Activated naive CD4-positive, alpha-beta T cell treated with anti-CD3 and anti-CD28 coated beads, Interleukin-2, amount 50 U/mL, for 72 hours (primary cell): ENCODE measurements at regions not wholly inside any gene's neighbourhood (a gene's known extent, or its start where the extent isn't known, plus 50 kb on each side); places are given as distances from the start of the nearest gene placed in this dataset.

ENCODE experiments used
- ATAC-seq, 2 donors: fragments of 150-1000 bp; cut with Tn5 transposase; 2 replicates each; pipeline ENCODE4 v1.10.0; 2021; ENCODE audit warnings: mild to moderate bottlenecking in 2 of 2, moderate library complexity in 2 of 2
- DNase-seq, 2 donors: peaks; one replicate each; pipeline ENCODE4 v3.0.0; 2021 to 2022; ENCODE audit warnings: low spot score in 2 of 2
- H3K27ac Mint-ChIP-seq, 2 donors: one replicate each; pipeline ENCODE4 v1.8.0; 2022; ENCODE audit warnings: mild to moderate bottlenecking in 2 of 2, mixed read lengths in 2 of 2
- H3K36me3 Mint-ChIP-seq, 2 donors: one replicate each; pipeline ENCODE4 v1.8.0; 2022; ENCODE audit warnings: mixed read lengths in 2 of 2
- H3K9me3 Mint-ChIP-seq, 2 donors: one replicate each; pipeline ENCODE4 v1.8.0; 2022; ENCODE audit warnings: mixed read lengths in 2 of 2

DNA sequence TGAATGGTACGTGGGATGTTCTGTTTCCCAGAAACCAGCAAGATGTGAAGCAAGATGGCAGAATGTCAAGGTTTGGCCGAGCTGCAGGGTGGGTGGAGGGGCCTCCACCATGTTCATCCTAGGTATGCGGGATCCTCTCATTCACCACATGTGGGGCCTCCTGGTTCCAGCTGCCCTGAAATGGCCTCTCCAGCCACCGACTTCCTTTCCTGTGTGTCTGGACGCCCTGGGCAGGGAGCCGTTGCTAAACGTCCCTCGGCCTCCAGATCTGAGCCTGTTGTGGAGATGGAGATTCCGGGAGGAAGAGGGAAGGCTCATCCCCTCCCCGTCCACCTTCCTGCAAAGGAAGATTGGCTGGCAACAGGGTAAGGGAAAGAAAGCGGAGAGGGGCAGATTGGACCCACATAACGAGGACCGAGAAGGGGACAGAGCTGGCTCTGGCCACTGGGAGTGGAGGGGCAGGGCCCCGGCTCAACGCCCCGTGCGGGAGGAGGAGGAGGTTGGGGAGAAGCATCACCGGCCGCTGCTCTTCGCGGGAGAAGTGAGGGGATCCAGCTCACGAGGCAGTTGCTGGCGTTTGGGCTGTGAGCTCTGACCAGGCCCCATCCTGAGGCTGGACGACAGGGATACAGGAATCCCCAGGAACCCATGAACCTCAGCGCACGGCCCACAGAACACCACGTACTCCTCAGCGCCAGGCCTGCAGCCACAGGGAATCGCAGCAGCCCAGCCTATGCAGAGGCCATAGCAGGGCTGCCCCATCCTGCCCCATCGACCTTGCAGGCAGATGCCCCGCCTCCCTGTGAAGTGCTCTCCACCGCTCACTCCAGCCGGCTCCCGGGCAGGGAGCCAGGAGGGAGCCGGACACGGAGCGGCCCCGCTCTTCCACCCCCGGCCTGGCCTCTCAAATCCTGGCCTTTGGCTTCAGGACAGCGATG is 98.3 kb downstream of the FOXL3 start:
- H3K27ac Mint-ChIP-seq = no peak overlapping the region
- peaks cover 13 to 17% of the 10 kb centered on the region in 2 donors for H3K9me3 Mint-ChIP-seq
- DNase-seq = peak in 1 of 2 donors; percentile 49
- ATAC-seq = no peak
- peaks cover 9 to 14% of the 10 kb centered on the region in 2 donors for H3K36me3 Mint-ChIP-seq

DNA sequence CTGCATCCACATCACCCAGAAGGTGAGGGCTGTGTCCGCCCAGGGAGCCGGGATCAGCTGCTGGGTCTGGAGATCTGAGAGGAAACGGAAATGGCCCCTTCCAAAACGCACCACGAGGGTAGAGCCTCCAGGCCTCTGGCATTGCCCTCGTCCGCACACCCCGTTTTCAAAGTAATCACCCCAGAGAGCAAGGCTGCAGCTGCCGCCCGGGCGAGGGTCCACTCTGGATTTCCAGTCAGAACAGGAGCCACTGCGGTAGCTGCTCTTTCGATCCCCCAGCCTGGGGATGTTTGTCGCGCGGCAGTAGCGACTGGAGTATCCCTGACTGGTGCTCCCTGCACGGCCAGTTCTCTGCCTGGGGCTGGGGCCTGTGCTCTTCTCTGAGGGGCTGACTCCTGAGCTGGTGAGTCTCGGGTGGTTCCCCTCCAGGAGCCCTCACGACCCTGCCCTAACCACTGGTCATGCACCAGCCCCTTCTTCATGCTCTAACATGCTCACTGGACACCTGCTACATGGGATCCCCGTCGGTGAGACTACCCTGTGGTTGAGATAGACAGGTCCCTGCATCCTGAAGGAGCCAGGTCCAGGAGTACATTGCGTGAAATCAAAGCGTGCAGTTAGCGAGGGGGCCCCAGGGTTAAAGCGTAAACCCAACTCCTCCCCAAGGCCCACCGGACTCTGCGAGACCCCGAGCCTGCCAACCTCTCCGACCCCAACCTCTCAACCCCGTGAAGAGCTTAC is 99.2 kb downstream of the FOXL3 start:
- peaks cover under 1 to 6% of the 10 kb centered on the region in 2 donors for H3K36me3 Mint-ChIP-seq
- ATAC-seq = no peak
- peak overlapping the region in 1 of 2 donors; percentile 25 for H3K27ac Mint-ChIP-seq
- peak in 1 of 2 donors; percentile 31 for DNase-seq
- peaks cover 4 to 8% of the 10 kb centered on the region in 2 donors for H3K9me3 Mint-ChIP-seq

DNA sequence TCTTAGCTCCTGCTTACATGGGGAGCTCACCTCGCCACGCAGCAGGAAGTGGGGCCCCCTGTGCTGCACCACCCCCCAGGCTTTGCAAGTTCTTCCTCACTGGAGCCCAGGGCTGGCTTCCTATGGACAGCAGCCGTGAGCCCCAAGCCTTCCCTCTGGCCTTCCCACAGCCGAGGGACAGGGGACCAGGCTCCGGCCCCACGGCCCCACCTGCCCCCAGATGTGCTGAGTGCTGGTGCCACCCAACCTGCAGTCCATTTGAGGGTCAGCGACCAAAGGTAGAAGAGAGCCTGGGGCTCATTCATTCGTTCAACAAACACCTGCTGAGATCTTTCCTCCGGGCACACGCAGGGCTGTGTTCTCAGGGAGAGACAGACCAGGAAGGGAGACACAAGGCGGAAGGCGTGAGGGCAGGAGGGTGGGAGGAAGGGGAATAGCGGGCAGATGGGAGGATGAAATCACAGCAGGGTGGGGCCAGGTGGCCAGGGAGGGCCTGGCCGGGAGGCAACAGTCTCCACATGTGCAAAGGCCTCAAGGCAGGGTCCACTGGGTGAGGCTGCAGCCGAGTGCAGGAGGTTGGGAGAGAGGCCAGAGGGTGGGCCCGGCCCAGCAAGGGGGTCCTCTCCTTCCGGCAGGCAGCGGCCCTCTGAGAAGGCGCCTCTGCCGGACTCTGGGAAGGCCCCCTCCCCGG is 100.1 kb downstream of the FOXL3 start:
- no peak for ATAC-seq
- DNase-seq = peak in 1 of 2 donors; percentile 40
- Mint-ChIP-seq H3K27ac (peak overlapping the region in 1 of 2 donors; percentile 71), H3K9me3 (peaks cover 0 to 9% of the 10 kb centered on the region in 2 donors), H3K36me3 (no peaks in the 10 kb centered on the region)

DNA sequence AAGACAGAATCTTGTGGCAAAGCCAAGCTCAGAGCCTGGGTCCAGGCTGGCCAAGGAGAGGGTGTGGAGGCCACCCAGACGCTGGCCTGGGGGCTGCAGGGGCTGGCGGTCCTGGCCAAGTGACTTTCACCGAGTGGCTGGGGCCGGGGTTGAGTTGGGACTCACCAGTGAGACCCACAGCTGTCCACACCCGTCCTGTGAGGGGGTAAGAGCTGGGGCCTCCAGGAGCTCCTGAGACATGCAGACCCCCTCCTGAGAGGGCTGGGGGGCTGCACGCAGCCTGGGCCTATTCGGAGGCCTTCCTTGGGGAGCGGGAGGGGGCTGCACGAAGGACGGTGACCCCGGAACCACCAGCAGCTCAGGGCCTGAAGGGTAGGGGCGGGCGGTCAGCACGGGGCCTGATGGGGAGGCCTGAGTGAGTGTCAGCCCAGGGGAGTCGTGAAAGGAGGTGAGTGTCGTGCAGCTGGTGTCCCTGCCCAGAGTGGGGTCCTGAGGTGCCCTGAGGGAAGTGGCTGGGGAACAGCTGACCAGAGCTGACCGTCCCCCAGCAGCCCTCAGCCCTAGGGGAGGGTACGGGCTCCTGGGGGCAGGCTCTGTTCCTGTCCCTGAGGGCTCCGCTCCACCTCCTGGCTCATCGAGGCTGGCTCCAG is 100.9 kb downstream of the FOXL3 start:
- Mint-ChIP-seq H3K36me3 (peaks cover 4 to 6% of the 10 kb centered on the region in 2 donors), H3K27ac (no peak overlapping the region), H3K9me3 (peaks cover 4 to 17% of the 10 kb centered on the region in 2 donors)
- no peak for ATAC-seq
- DNase-seq = peak in 1 of 2 donors; percentile 18

DNA sequence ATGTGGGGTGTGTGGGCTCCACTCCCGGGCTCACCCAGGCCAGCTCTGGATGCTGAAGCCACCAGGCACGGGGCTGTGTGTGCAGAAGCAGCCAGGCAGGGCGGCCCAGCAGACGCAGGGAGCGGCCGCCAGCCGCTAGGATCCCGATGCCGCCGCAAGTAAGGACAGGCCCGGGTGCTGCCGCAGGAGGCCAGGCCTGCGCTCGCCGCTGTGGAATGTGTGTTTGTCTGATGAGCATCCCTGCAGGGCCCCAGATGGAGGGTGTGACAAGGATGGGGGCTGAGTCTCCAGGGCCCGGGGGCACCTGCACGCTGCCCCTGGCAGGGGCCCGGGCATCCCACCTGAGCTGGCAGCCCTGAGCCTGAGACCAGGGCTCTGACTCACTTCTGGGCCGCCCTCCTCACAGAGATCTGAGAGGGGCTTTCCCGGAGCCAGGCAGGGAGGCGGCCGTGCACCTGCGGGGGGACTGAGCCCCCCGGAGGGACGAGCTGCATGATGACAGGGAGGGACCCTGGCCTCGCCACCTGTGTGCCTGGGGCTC is 101.5 kb downstream of the FOXL3 start:
- DNase-seq (peak in 1 of 2 donors; percentile 42), ATAC-seq (no peak)
- peaks cover 10 to 22% of the 10 kb centered on the region in 2 donors for H3K9me3 Mint-ChIP-seq
- no peak overlapping the region for H3K27ac Mint-ChIP-seq
- H3K36me3 Mint-ChIP-seq = peaks cover 10 to 12% of the 10 kb centered on the region in 2 donors

DNA sequence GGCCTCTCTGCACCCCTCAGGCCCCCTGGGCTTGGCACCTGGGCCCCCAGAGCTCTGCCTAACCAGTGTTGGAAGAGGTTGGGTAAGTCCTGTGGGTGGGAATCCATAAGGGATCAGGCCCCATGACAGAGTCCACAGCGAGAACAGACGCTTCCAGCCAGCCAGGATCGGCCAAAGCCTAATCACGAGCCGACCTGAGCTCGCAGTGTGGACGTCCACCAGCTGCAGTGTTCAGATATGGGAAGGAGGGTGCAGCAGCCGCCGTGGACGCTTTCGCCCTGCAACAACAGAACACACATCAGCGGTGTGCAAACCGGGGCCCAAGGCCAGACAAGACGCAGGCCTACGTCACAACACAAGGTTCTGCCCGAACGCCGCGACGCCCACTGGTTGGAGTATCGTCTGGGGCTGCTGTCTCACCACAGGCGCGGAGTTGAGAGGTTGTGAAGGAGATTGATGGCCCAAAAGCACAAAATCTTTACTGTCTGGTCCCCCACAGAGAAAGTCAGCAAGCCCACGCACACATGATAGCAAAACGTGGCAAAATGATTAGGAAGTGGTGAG is 102.1 kb downstream of the FOXL3 start:
- DNase-seq (peak in 1 of 2 donors; percentile 52), ATAC-seq (no peak)
- Mint-ChIP-seq H3K36me3 (peaks cover 16 to 17% of the 10 kb centered on the region in 2 donors), H3K9me3 (peaks cover 14 to 28% of the 10 kb centered on the region in 2 donors), H3K27ac (no peak overlapping the region)

DNA sequence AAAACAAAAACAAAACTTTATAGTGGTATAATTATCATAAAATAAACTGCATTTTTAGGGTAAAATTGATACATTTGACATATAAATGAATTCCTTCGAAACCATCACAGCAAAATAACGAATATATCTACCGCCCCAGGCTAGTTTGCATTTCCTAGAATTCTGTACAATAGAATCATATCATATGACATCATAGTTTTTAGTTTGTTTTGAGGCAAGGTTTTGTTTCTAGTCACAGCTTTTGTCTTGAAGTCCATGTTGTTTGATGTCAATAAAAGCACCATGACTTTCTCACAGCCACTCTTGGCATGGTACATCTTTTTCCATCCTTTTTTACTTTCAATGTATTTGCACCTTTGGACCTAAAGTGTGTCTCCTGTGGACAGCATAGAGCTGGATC is 102.9 kb downstream of the FOXL3 start:
- Mint-ChIP-seq H3K27ac (no peak overlapping the region), H3K36me3 (peaks cover 17 to 18% of the 10 kb centered on the region in 2 donors), H3K9me3 (peaks cover 14 to 36% of the 10 kb centered on the region in 2 donors)
- DNase-seq = no peak
- ATAC-seq = no peak

DNA sequence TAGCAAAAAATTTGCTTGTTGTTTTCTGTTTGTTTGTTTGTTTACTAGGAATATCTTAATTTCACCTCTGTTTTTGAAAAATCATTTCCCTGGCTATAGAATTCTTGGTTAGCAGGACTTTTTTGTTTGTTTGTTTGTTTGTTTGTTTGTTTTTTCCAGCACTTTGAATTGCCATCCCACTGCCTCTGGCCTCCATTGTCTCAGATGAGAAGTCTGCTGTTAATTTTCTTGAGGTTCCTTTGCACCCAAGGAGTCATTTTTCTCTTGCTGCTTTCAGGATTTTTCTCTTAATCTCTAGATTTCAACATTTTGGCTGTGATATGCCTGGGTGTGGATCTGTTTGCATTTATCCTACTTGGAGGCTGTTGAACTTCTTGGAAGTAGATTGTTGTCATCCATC is 105.7 kb downstream of the FOXL3 start:
- no peak overlapping the region for H3K27ac Mint-ChIP-seq
- peaks cover 31 to 36% of the 10 kb centered on the region in 2 donors for H3K36me3 Mint-ChIP-seq
- DNase-seq (no peak), ATAC-seq (no peak)
- H3K9me3 Mint-ChIP-seq = peaks cover 30 to 56% of the 10 kb centered on the region in 2 donors

DNA sequence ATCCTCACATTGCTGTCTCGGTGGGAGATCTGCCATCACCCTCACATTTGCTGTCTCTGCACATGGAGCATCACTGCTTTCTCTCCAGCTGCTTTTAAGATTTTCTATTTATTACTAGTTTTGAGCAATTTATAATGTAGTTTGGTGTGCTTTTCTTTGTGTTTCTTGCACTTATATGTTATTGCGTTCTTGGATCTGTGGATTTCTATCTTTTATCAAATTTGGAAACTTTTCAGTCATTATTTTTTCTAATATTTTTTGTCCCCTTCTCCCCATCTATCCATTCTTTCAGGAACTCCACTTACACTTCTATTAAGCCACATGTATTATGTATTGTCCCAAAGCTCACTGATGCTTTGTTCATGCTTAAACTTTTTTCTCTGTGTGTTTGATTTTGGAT is 108.9 kb downstream of the FOXL3 start:
- DNase-seq (no peak), ATAC-seq (no peak)
- Mint-ChIP-seq H3K27ac (no peak overlapping the region), H3K9me3 (peaks cover 30 to 52% of the 10 kb centered on the region in 2 donors), H3K36me3 (peaks cover 31 to 36% of the 10 kb centered on the region in 2 donors)

DNA sequence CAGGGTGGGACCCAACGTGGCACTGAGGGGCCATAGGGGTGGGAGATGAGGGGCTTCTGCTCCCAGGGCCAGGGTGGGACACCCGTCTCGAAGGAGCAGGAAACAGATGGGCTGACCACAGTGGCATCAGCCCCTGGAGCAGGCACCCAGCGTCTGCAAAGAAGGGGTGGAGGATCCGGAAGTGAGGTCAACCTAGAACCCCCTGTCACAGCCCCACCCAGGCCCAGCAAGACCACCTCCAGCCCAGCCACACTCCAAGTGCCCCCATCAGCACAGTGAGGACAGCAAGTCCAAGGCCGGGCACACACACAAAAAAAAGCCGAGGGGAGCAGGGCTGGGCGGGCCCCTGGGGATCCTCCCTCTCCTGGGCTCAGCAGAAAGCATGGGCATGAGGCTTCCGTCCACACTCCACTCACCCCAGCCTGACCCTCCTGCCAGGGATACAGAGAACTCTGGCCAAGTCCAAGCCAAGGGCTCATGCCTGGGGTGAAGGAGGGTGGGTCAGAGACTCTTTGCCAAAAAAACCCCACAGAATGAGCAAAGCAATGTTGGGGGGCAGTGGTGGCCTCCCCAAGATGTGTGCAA is 111.0 kb downstream of the FOXL3 start:
- ATAC-seq (no peak), DNase-seq (peak in 1 of 2 donors; percentile 28)
- Mint-ChIP-seq H3K27ac (no peak overlapping the region), H3K36me3 (peaks cover 24 to 30% of the 10 kb centered on the region in 2 donors), H3K9me3 (peaks cover 24 to 38% of the 10 kb centered on the region in 2 donors)

DNA sequence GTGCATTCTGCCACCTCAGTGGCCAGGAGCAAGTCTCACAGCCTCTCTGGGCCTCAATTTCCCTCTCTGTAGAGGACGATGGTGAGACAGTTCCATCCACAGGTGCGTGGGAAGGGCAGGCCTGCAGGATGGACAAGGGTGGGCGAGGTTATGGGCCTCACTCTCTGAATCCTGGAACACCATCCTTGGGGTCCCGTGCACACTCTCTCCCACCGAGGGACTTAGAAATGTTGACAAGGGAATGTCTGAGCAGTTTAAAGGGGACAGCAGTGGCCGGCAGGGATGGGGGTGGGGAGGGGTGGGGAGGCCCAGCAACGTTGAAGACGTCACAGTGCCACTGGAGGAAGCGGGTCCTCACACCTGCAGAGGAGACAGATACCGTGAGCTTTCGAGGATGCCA is 111.5 kb downstream of the FOXL3 start:
- Mint-ChIP-seq H3K9me3 (peaks cover 19 to 33% of the 10 kb centered on the region in 2 donors), H3K36me3 (peaks cover 19 to 25% of the 10 kb centered on the region in 2 donors), H3K27ac (no peak overlapping the region)
- ATAC-seq (no peak), DNase-seq (peak in 1 of 2 donors; percentile 30)

DNA sequence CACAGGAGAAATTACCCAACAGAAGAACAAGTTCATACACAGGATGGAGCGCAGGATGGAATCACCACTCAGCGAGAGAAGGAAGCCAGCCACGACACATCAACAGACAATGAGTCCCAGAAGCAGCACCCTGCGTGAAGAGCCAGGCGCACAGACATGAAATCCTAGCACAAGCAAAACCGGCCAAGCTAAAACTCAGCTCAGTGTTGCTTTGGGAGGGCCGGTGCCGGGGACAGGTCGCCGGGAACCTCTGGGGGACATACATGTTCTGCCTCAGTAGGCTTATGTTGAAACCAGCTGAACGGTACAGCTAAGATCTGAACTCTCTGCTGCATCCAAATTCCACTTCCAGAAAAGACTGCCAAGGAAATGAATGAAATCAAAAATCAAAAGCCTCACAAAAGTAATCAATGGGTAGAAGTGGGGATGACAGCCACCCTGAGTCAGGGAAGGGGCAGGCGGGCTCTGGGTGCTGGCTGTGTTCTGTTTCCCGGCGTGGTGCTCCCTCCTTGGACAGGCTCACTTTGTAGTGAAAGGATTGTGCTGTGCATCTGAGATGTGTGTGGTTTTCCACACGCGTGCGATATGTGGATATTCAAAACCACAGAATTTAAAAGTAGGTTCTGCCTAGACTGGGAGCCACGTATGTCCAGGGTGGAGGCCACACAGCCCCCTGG is 114.7 kb downstream of the PDGFA start:
- H3K9me3 Mint-ChIP-seq = peaks cover 0 to 6% of the 10 kb centered on the region in 2 donors
- H3K27ac Mint-ChIP-seq = no peak overlapping the region
- DNase-seq = peak in 1 of 2 donors; percentile 14
- no peak for ATAC-seq
- H3K36me3 Mint-ChIP-seq = peaks cover 0 to 1% of the 10 kb centered on the region in 2 donors

DNA sequence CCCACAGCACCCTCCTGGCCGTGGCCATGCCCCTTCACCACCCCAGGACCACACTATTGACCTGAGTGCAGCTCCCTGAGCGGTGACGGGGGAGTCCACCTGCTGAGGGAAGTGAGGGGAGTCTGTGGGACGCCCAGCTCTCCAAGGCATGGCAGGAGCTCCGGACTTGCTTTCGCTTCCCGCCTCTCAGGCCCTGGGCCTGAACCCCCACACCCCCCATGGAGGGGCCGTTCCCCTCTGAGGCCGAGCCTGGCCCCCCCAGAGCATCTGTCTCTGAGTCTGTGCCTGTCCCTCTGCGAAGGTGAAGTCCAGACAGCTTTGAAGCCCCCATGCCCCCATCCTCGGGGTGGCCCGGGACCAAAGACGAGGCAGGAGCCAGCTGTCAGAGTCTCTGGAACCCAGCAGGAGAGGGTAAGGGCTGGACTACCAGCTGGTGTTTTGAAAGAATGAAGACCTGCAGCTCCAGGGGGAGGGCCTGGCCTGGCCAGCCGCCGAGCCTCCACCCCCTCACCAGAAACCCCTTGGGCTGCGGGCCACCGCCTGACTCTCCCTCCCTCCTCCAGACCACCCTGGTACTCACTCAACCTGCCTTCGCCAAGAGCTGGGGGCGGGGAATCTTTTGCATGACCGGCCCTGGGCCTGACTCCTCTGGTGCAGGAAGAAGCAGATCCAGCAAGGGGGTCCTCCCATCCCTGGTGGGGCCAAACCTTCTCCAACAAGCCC is 114.0 kb downstream of the PDGFA start:
- H3K36me3 Mint-ChIP-seq = no peaks in the 10 kb centered on the region
- no peak for ATAC-seq
- peak in 1 of 2 donors; percentile 44 for DNase-seq
- no peak overlapping the region for H3K27ac Mint-ChIP-seq
- peaks cover 0 to 5% of the 10 kb centered on the region in 2 donors for H3K9me3 Mint-ChIP-seq
